Panc1 (cell line): ENCODE measurements at regions not wholly inside any gene's neighbourhood (a gene's known extent, or its start where the extent isn't known, plus 50 kb on each side); places are given as distances from the start of the nearest gene placed in this dataset.

ENCODE experiments used
- ATAC-seq: fragments of 200-7000 bp; cut with Tn5 transposase; 2 replicates; pipeline ENCODE4 v1.9.1; 2020; ENCODE audit warnings: mild to moderate bottlenecking, moderate library complexity
- BruUV-seq: library from RNA; stranded (reverse); fragments of 400-500 nt; replicated peaks from 2 replicates; lab custom pipeline; 2021; lab: Mats Ljungman, UMichigan
- CTCF ChIA-PET: fragments of 300-600 bp; sonication (Branson Sonifier 250); formaldehyde crosslinking; loops from one replicate; lab custom pipeline; 2022; ENCODE audit warnings: antibody characterized with exemption; lab: Charles Lee
- POLR2A ChIA-PET: fragments of 300-600 bp; sonication (Branson Sonifier 250); formaldehyde crosslinking; loops from one replicate; lab custom pipeline; 2022; ENCODE audit warnings: antibody characterized with exemption; lab: Charles Lee
- DNase-seq: peaks from one replicate; pipeline ENCODE4 v3.0.0-alpha.2; 2010; ENCODE audit warnings: low read depth, low spot score
- H3K27ac ChIP-seq: 2 replicates; pipeline ENCODE4 v1.5.1; 2011; ENCODE audit warnings: mild to moderate bottlenecking, low read length, inconsistent platforms
- H3K27me3 ChIP-seq: fragments of 200-500 bp; sonication (Bioruptor generic); 2 replicates; pipeline ENCODE4 v1.6.0; 2014; ENCODE audit warnings: low read length, inconsistent platforms; ENCODE audit not compliant: control insufficient read depth, insufficient read depth
- H3K36me3 ChIP-seq: fragments of 200-500 bp; sonication (Bioruptor generic); 2 replicates; pipeline ENCODE4 v1.5.1; 2014; ENCODE audit warnings: inconsistent platforms, mild to moderate bottlenecking, low read length, moderate library complexity; ENCODE audit not compliant: control insufficient read depth, insufficient read depth
- H3K4me1 ChIP-seq: 2 replicates; pipeline ENCODE4 v1.5.1; 2011; ENCODE audit warnings: inconsistent platforms, mild to moderate bottlenecking, low read length, moderate library complexity; ENCODE audit not compliant: control insufficient read depth, insufficient read depth
- H3K4me3 ChIP-seq, 2 experiments: 2 replicates each; pipeline ENCODE4 v1.5.1; 2011 to 2012; ENCODE audit warnings: low read depth in 2 of 2, low read length in 2 of 2, mild to moderate bottlenecking in 2 of 2, inconsistent platforms in 1 of 2, moderate library complexity in 1 of 2
- H3K9me3 ChIP-seq: fragments of 200-500 bp; sonication (Bioruptor generic); 2 replicates; pipeline ENCODE4 v1.5.1; 2014; ENCODE audit warnings: low read depth, mild to moderate bottlenecking, inconsistent platforms, low read length, moderate library complexity; ENCODE audit not compliant: control insufficient read depth, insufficient read depth
- CTCF ChIP-seq: fragments of 450-650 bp; IDR thresholded peaks from 2 replicates; pipeline ENCODE4 v1.5.1; 2017; ENCODE audit warnings: mild to moderate bottlenecking
- POLR2AphosphoS5 ChIP-seq: IDR thresholded peaks from 2 replicates; pipeline ENCODE4 v1.6.1; 2012; ENCODE audit warnings: mild to moderate bottlenecking, low read depth, low read length, moderate library complexity
- REST ChIP-seq, 2 experiments: IDR thresholded peaks; 2 replicates each; pipeline ENCODE4 v1.6.1; 2011 to 2012; ENCODE audit warnings: low read depth in 2 of 2, control low read depth in 1 of 2, low read length in 1 of 2, mild to moderate bottlenecking in 1 of 2, moderate library complexity in 1 of 2; ENCODE audit not compliant: insufficient read depth in 1 of 2
- SIN3A ChIP-seq: IDR thresholded peaks from 2 replicates; pipeline ENCODE4 v1.6.1; 2012; ENCODE audit warnings: low read depth, mild to moderate bottlenecking, low read length, moderate library complexity, borderline replicate concordance; ENCODE audit not compliant: insufficient read depth
- TCF7L2 ChIP-seq: IDR thresholded peaks from 2 replicates; pipeline ENCODE4 v1.6.1; 2011; ENCODE audit warnings: mild to moderate bottlenecking, low read depth, low read length, inconsistent platforms
- in situ Hi-C: cut with HindIII; loops from 2 replicates; pipeline ENCODE4 v1.10.0; 2016; ENCODE audit warnings: low sequenced_read_pairs, low pct_unique_long_range_greater_than_20kb
- intact Hi-C: fragments of 100-400 bp; cut with micrococcal nuclease; formaldehyde crosslinking; loops from one replicate; pipeline ENCODE4 v1.10.0; 2022; ENCODE audit not compliant: unreplicated experiment

- POLR2A ChIA-PET = no interaction called here
- TF ChIP-seq TCF7L2 (no peak), REST (IDR thresholded peaks at IDR 0.05; ENCODE audit: insufficient read depth in 1 of 2, low read depth in 2 of 2, low read length in 1 of 2) (no peak), POLR2AphosphoS5 (no peak), SIN3A (no peak), CTCF (no peak)
- intact Hi-C loops = no loop called here
- ATAC-seq = no peak
- H3K9me3 ChIP-seq = no peaks in the 10 kb centered on the region
- no peak overlapping the region for H3K4me3 ChIP-seq
- in situ Hi-C loops = no loop called here
- no peaks in the 10 kb centered on the region for H3K36me3 ChIP-seq
- H3K27me3 ChIP-seq = peaks cover 3% of the 10 kb centered on the region; the same call in 1 of the 2 replicates
- H3K4me1 ChIP-seq = no peaks in the 10 kb centered on the region
- CTCF ChIA-PET = no interaction called here
- no TSS peak for BruUV-seq
- no peak for DNase-seq
- no peak overlapping the region for H3K27ac ChIP-seq
Observed at GRCh38 chr18:77700051-77700450, 450.4 kb downstream of the GALR1 start.

GRCh38 chr18:77701977-77702376, 452.3 kb downstream of the GALR1 start:
- POLR2A ChIA-PET = no interaction called here

More at GRCh38 chr18:77701977-77702376, 452.3 kb downstream of the GALR1 start:
- Histone ChIP-seq H3K9me3 (no peaks in the 10 kb centered on the region), H3K27ac (no peak overlapping the region), H3K4me1 (no peaks in the 10 kb centered on the region), H3K36me3 (no peaks in the 10 kb centered on the region), H3K27me3 (peaks cover 3% of the 10 kb centered on the region; the same call in 1 of the 2 replicates), H3K4me3 (no peak overlapping the region)
- intact Hi-C loops (no loop called here), in situ Hi-C loops (no loop called here)
- BruUV-seq = no TSS peak
- ATAC-seq (no peak), DNase-seq (no peak)
- no peak for TF ChIP-seq POLR2AphosphoS5
- no peak for TF ChIP-seq REST (IDR thresholded peaks at IDR 0.05; ENCODE audit: insufficient read depth in 1 of 2, low read depth in 2 of 2, low read length in 1 of 2)
- no peak for TF ChIP-seq TCF7L2
- no peak for TF ChIP-seq CTCF
- TF ChIP-seq SIN3A = no peak
- CTCF ChIA-PET = interaction anchor here (0.5 kb wide), 1 partner anchor 780 kb away, joined by 7 read pairs; no protein-coding TSS in a partner anchor
